Kidney (tissue), 13 donors: ENCODE measurements at regions not wholly inside any gene's neighbourhood (a gene's known extent, or its start where the extent isn't known, plus 50 kb on each side); places are given as distances from the start of the nearest gene placed in this dataset.

Experiments used
- DNase-seq, 5 donors: peaks; one replicate each; pipeline ENCODE4 v3.0.0-alpha.2; 2013 to 2020
- FAIRE-seq: peaks from 2 replicates; lab custom pipeline; 2012; peaks lifted over from hg19 to GRCh38; lab: Jason Lieb, UNC
- H3K27ac ChIP-seq, 2 donors: one replicate each; pipeline ENCODE4 v1.7.0; 2013; ENCODE audit warnings: low read depth in 2 of 2, low read length in 2 of 2, inconsistent platforms in 1 of 2
- H3K27me3 ChIP-seq: one replicate; pipeline ENCODE4 v1.7.1; 2013; ENCODE audit warnings: low read length, inconsistent platforms; ENCODE audit not compliant: control insufficient read depth, insufficient read depth
- H3K36me3 ChIP-seq, 3 donors: one replicate each; pipeline versions ENCODE4 v1.7.0 to v1.7.1; 2013; ENCODE audit warnings: low read length in 3 of 3, control low read depth in 1 of 3, inconsistent platforms in 1 of 3; ENCODE audit not compliant: insufficient read depth in 3 of 3, control insufficient read depth in 2 of 3
- H3K4me1 ChIP-seq, 3 donors: one replicate each; pipeline versions ENCODE4 v1.7.0 to v1.7.1; 2013; ENCODE audit warnings: low read length in 3 of 3, inconsistent platforms in 1 of 3, low read depth in 1 of 3; ENCODE audit not compliant: control insufficient read depth in 2 of 3, insufficient read depth in 2 of 3
- H3K4me3 ChIP-seq, 3 donors: one replicate each; pipeline versions ENCODE4 v1.7.0 to v1.8.1; 2013; ENCODE audit warnings: low read length in 3 of 3, control low read depth in 1 of 3, inconsistent platforms in 1 of 3
- H3K9ac ChIP-seq, 3 donors: one replicate each; pipeline versions ENCODE4 v1.7.0 to v1.7.1; 2013; ENCODE audit warnings: low read length in 3 of 3, control low read depth in 1 of 3, inconsistent platforms in 1 of 3
- H3K9me3 ChIP-seq, 3 donors: one replicate each; pipeline versions ENCODE4 v1.7.0 to v1.7.1; 2013; ENCODE audit warnings: low read length in 3 of 3, control low read depth in 1 of 3, inconsistent platforms in 1 of 3; ENCODE audit not compliant: control insufficient read depth in 2 of 3, insufficient read depth in 1 of 3
- CTCF ChIP-seq: IDR thresholded peaks from 3 replicates; pipeline ENCODE4 v1.5.1; 2012; ENCODE audit warnings: mild to moderate bottlenecking, moderate library complexity, borderline replicate concordance; ENCODE audit not compliant: insufficient read depth; ENCODE audit errors: extremely low read depth
- intact Hi-C: fragments of 100-400 bp; cut with DNase I; formaldehyde crosslinking; loops from one replicate; pipeline ENCODE4 v1.11.1; 2022
- donor health status: control.
- donor health status: control.
- donor health status: control.
- donor health status: control.
- donor health status: control.
- donor health status: DM: yes; HTN: yes; CAD: no.
- donor health status: Normal renal cell carcinoma (clear cell type).

- H3K4me3 ChIP-seq, result no peak overlapping the region
- no peaks in the 10 kb centered on the region for H3K36me3 ChIP-seq
- no peaks in the 10 kb centered on the region for H3K9me3 ChIP-seq
- intact Hi-C loops, result no loop called here
- TF ChIP-seq CTCF, result no peak
- H3K4me1 ChIP-seq, result no peaks in the 10 kb centered on the region
- no peaks in the 10 kb centered on the region for H3K27me3 ChIP-seq
- FAIRE-seq (no peak), DNase-seq (no peak)
- H3K27ac ChIP-seq, result no peak overlapping the region
- no peak overlapping the region for H3K9ac ChIP-seq
Observed at GRCh38 chr9:87276327-87276841, 221.3 kb upstream of the DAPK1 start.

DNA sequence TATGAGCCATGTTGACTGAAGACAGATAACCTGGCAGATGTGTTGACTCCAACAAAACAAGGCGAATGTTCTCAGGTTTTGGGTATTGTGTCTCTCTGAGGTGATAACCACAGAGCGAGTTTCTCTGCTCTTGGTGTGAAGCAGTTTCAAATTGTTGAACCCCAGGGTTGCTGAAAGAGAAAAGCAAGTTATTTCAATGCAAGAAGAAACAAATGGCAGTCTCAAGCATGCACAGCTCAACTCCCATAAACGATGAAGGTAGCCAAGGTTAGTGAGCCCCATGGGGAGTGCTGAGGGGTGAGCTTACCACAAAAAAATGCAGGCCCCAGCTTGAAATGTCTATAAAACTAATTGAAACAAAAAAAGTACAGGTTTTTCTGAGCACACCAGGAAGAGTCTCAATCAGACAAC lies 220.8 kb upstream of the DAPK1 start:
- no peak for TF ChIP-seq CTCF
- Histone ChIP-seq H3K27ac (no peak overlapping the region), H3K36me3 (no peaks in the 10 kb centered on the region), H3K9me3 (no peaks in the 10 kb centered on the region), H3K27me3 (no peaks in the 10 kb centered on the region), H3K9ac (no peak overlapping the region), H3K4me3 (no peak overlapping the region), H3K4me1 (no peaks in the 10 kb centered on the region)
- DNase-seq (no peak), FAIRE-seq (no peak)
- intact Hi-C loops, result no loop called here

DNA sequence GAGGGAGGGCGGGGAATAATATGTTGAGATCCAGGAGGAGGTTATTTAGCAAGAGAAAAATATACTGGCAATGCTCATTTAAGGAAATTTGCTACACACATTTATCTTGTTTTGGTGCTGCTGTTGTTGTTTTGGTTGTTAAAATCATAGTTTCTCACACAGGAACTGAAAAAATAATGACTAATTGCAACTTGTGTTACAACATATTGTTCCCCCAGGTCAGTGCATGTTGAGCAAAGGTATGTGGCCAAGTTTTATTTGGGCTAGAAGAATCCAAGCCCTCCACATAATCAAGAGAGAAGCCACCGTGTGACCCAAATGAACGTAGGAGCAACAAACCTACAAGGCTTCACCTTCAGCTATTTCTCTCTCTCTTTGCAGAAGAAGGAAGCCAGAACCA lies 220.3 kb upstream of the DAPK1 start:
- Histone ChIP-seq H3K27me3 (no peaks in the 10 kb centered on the region), H3K36me3 (no peaks in the 10 kb centered on the region), H3K4me1 (no peaks in the 10 kb centered on the region), H3K9ac (no peak overlapping the region), H3K27ac (no peak overlapping the region), H3K9me3 (no peaks in the 10 kb centered on the region), H3K4me3 (no peak overlapping the region)
- intact Hi-C loops, result no loop called here
- TF ChIP-seq CTCF, result no peak
- DNase-seq (no peak), FAIRE-seq (no peak)
